ENCODE measurements at regions not wholly inside any gene's neighbourhood (a gene's known extent, or its start where the extent isn't known, plus 50 kb on each side); places are given as distances from the start of the nearest gene placed in this dataset.

DNA sequence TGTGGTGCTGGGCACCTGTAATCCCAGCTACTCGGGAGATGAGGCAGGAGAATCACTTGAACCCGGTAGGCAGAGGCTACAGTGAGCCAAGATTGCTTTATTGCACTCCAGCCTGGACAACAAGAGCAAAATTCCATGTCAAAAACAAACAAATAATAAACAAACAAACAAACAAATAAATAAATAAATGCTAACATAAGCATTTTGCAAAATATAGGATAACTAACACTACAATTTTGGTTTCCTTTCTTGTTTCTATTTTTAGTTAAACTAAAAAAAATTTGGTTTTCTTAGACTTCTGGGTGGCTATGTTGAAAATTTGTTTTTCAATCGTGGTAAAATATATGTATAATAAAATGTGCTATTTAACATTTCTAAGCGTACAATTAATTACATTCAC, 115.0 kb upstream of the ZNF516 start:
- Histone ChIP-seq H3K36me3 (ENCODE audit: control insufficient read depth, insufficient read depth, low read length) (no peaks in the 10 kb centered on the region), H2BK20ac (ENCODE audit: low read depth, low read length) (no peak overlapping the region), H3K14ac (replicated peaks; ENCODE audit: low read depth, low read length) (no peak overlapping the region), H2AFZ (replicated peaks; ENCODE audit: low read length, poor library complexity) (no peak overlapping the region), H3K9ac (ENCODE audit: low read depth, low read length) (no peak overlapping the region), H4K5ac (ENCODE audit: low read depth, low read length) (no peak overlapping the region), H3K27ac (ENCODE audit: insufficient read depth, low read length) (no peak overlapping the region), H2AK5ac (ENCODE audit: low read depth, low read length) (no peak overlapping the region), H3K23ac (ENCODE audit: low read depth, low read length) (no peak overlapping the region), H3K9me3 (ENCODE audit: control insufficient read depth, insufficient read depth, low read length) (no peaks in the 10 kb centered on the region), H3K4me1 (ENCODE audit: control insufficient read depth, insufficient read depth, low read length) (no peaks in the 10 kb centered on the region), H2AK9ac (replicated peaks; ENCODE audit: low read depth, low read length, poor library complexity) (no peak overlapping the region), H3K56ac (ENCODE audit: extremely low read depth, insufficient read depth, low read length) (no peak overlapping the region), H3K18ac (ENCODE audit: low read depth, low read length) (no peak overlapping the region), H3K79me1 (ENCODE audit: low read depth in 1 of 2, low read length in 2 of 2) (no peaks in the 10 kb centered on the region), H2BK15ac (ENCODE audit: low read depth, low read length) (no peak overlapping the region), H3K4me3 (ENCODE audit: insufficient read depth, low read depth, low read length) (no peak overlapping the region), H3K4ac (ENCODE audit: low read depth, low read length) (no peak overlapping the region), H4K8ac (ENCODE audit: low read depth in 2 of 2, low read length in 2 of 2) (no peak overlapping the region), H3K9me1 (ENCODE audit: insufficient read depth, low read length) (no peaks in the 10 kb centered on the region), H4K20me1 (ENCODE audit: insufficient read depth, low read length) (no peaks in the 10 kb centered on the region), H3K27me3 (ENCODE audit: control insufficient read depth, insufficient read depth, low read length) (no peaks in the 10 kb centered on the region), H3K4me2 (ENCODE audit: low read depth, low read length) (no peak overlapping the region), H4K91ac (ENCODE audit: insufficient read depth, low read depth, low read length) (no peak overlapping the region), H2BK5ac (ENCODE audit: low read depth, low read length, poor library complexity, severe bottlenecking) (no peak overlapping the region), H2BK120ac (ENCODE audit: low read depth, low read length) (no peak overlapping the region)
- ChIA-PET CTCF (no interaction called here), POLR2A (ENCODE audit: unreplicated experiment) (no interaction called here)
- WGBS, 2 experiments (ENCODE audit: extremely low coverage in 2 of 2, insufficient read length in 1 of 2), result no CpG with 5 or more reads among the region's 4 CpGs
- no peak for DNase-seq
- ATAC-seq (ENCODE audit: low read depth), result no peak
- in situ Hi-C loops (cut with MboI; ENCODE audit: low sequenced_read_pairs), result no loop called here
- dilution Hi-C loops (cut with HindIII; ENCODE audit: low sequenced_read_pairs, unreplicated experiment), result no loop called here
- no TSS peak for BruUV-seq (replicated peaks)
- intact Hi-C loops (cut with micrococcal nuclease), result no loop called here
- TF ChIP-seq MAFK (IDR thresholded peaks at IDR 0.05; ENCODE audit: low read depth, low read length) (peak; percentile 65), MAZ (IDR thresholded peaks at IDR 0.05; ENCODE audit: borderline replicate concordance, low read depth, low read length) (no peak)

All from IMR-90 (cell line).